ENCODE measurements at regions not wholly inside any gene's neighbourhood (a gene's known extent, or its start where the extent isn't known, plus 50 kb on each side); places are given as distances from the start of the nearest gene placed in this dataset.

DNA sequence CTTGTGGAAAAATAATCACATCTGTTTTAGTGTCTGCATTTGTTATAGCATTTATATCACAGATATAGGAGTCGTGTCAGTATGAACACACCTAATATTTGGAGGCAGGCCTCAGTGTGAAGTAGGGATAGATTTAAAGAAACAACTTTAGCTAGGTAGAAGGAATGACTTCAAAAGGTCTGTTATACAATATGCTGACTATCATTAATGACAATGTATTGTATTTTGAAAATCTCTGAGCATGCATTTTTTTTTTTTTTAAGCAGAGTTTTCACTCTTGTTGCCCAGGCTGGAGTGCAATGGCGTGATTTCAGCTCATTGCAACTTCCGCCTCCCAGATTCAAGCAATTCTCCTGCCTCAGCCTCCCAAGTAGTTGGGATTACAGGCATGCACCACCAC, 248.3 kb downstream of the EN1 start:
- TF ChIP-seq POLR2A (IDR thresholded peaks at IDR 0.05) (no peak), EP300 (IDR thresholded peaks at IDR 0.05) (no peak)
- TF ChIP-seq, protein P1, sequence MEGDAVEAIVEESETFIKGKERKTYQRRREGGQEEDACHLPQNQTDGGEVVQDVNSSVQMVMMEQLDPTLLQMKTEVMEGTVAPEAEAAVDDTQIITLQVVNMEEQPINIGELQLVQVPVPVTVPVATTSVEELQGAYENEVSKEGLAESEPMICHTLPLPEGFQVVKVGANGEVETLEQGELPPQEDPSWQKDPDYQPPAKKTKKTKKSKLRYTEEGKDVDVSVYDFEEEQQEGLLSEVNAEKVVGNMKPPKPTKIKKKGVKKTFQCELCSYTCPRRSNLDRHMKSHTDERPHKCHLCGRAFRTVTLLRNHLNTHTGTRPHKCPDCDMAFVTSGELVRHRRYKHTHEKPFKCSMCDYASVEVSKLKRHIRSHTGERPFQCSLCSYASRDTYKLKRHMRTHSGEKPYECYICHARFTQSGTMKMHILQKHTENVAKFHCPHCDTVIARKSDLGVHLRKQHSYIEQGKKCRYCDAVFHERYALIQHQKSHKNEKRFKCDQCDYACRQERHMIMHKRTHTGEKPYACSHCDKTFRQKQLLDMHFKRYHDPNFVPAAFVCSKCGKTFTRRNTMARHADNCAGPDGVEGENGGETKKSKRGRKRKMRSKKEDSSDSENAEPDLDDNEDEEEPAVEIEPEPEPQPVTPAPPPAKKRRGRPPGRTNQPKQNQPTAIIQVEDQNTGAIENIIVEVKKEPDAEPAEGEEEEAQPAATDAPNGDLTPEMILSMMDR (IDR thresholded peaks at IDR 0.05) = no peak

Measured in ovary (tissue), 3 donors.